ENCODE measurements at regions not wholly inside any gene's neighbourhood (a gene's known extent, or its start where the extent isn't known, plus 50 kb on each side); places are given as distances from the start of the nearest gene placed in this dataset.
"Not testable (repeated sequence)": the region's sequence is repeated elsewhere in the genome, so short reads cannot be mapped to it uniquely, and the experiment has no call there.

DNA sequence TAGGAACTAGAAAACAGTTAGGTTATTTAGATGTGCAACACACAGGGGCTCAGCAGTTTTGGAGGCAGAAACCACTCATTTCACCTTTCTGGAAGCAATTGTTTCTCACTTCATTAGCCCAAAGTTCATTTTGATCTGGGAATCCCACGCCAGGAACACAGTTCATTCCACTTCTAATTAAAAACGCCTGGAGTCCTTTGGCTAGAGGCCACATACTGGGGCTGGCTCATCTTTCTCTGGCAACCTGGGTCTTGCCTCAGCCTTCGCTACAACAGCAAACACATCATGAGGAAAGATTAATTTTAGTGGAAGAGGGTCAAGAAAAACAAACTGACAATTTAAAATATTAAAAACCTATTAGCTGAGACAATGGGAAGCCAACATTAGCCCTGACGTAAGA lies 69.7 kb downstream of the RFPL4B start:
- H3K27me3 ChIP-seq: no peaks in the 10 kb centered on the region
- peak; percentile 24 for DNase-seq
- 0 out of 2 replicates have a peak, but pooled peaks cover 3% of the 10 kb centered on the region for H3K4me1 ChIP-seq
- H3K36me3 ChIP-seq: no peaks in the 10 kb centered on the region
- H3K4me3 ChIP-seq (ENCODE audit: low read depth, low read length): no peak overlapping the region
- H3K9me3 ChIP-seq: no peaks in the 10 kb centered on the region
- TF ChIP-seq, protein P1, sequence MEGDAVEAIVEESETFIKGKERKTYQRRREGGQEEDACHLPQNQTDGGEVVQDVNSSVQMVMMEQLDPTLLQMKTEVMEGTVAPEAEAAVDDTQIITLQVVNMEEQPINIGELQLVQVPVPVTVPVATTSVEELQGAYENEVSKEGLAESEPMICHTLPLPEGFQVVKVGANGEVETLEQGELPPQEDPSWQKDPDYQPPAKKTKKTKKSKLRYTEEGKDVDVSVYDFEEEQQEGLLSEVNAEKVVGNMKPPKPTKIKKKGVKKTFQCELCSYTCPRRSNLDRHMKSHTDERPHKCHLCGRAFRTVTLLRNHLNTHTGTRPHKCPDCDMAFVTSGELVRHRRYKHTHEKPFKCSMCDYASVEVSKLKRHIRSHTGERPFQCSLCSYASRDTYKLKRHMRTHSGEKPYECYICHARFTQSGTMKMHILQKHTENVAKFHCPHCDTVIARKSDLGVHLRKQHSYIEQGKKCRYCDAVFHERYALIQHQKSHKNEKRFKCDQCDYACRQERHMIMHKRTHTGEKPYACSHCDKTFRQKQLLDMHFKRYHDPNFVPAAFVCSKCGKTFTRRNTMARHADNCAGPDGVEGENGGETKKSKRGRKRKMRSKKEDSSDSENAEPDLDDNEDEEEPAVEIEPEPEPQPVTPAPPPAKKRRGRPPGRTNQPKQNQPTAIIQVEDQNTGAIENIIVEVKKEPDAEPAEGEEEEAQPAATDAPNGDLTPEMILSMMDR (IDR thresholded peaks at IDR 0.05; ENCODE audit: low read depth, low read length): no peak

DNA sequence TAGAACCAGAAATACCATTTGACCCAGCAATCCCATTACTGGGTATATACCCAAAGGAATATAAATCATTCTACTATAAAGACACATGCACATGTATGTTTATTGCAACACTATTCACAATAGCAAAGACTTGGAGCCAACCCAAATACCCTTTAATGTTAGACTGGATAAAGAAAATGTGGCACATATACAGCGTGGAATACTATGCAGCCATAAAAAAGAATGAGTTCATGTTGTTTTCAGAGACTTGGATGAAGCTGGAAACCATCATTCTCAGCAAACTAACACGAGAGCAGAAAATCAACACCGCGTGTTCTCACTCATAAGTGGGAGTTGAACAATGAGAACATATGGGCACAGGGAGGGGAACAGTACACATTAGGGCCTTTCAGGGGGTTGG lies 79.9 kb downstream of the RFPL4B start:
- not testable (repeated sequence) for H3K9me3 ChIP-seq; H3K4me1 ChIP-seq; H3K27me3 ChIP-seq; H3K36me3 ChIP-seq; DNase-seq; H3K4me3 ChIP-seq (ENCODE audit: low read depth, low read length)

DNA sequence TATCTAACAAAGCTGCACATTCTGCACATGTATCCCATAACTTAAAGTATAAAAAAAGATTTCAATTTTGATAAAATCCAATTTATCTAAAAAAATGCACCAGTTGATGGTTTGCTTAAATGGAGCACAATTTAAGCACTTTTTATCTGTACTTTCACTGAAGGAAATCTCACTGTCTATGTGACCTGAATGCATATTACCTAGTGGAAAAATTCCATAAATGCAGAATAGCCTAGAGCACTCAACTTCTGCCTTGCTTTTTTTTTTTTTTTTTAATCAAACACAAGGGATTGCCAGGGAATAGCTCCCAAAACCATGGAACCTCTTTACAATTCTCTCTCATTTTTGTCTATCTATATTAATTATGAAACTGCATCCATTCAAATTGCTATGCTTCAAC lies 80.4 kb downstream of the RFPL4B start:
- Histone ChIP-seq H3K9me3 (no peaks in the 10 kb centered on the region), H3K36me3 (no peaks in the 10 kb centered on the region), H3K27me3 (no peaks in the 10 kb centered on the region), H3K4me1 (no peaks in the 10 kb centered on the region), H3K4me3 (ENCODE audit: low read depth, low read length) (no peak overlapping the region)
- no peak for DNase-seq
- TF ChIP-seq, protein P1 (IDR thresholded peaks at IDR 0.05; ENCODE audit: low read depth, low read length): no peak

DNA sequence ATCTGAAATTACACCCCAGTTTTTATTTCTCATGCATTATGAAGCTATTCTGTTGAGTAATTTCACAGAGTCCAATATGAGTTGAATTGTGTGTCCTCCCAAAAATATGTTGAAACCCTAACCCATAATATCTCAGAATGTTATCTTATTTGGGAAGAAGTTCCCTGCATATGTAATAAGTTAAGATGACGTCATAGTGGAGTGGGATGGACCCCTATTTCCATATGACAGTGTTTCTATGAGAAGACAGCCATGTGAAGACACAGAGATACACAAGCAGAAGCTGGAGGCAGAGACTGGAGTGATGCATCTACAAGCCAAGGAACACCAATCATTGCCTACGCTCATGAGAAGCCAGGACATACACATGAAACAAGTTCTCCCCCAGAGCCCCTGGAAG lies 81.3 kb downstream of the RFPL4B start:
- TF ChIP-seq, protein P1 (IDR thresholded peaks at IDR 0.05; ENCODE audit: low read depth, low read length): no peak
- DNase-seq: no peak
- no peaks in the 10 kb centered on the region for H3K36me3 ChIP-seq
- H3K4me1 ChIP-seq: no peaks in the 10 kb centered on the region
- H3K27me3 ChIP-seq: no peaks in the 10 kb centered on the region
- no peak overlapping the region for H3K4me3 ChIP-seq (ENCODE audit: low read depth, low read length)
- no peaks in the 10 kb centered on the region for H3K9me3 ChIP-seq

DNA sequence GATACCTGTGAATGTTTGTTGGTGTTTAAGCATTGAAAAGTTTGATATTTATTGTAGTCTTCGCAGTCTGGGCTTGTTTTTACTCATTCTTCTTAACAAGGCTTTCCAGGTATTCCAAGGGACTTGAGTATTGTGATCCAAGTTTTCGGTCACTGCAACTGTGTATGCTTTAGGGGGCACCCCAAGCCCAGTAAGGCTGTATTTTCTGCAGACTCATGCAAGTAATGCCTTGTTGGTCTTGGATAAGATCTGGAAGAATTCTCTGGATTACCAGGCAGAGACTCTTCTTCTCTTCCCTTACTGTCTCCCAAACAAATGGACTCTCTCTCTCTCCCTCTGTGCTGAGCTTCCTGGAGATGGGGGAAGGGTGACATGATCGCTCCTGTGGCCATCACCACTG lies 82.1 kb downstream of the RFPL4B start:
- peak; percentile 24 for DNase-seq
- Histone ChIP-seq H3K36me3 (no peaks in the 10 kb centered on the region), H3K27me3 (no peaks in the 10 kb centered on the region), H3K4me1 (no peaks in the 10 kb centered on the region), H3K9me3 (no peaks in the 10 kb centered on the region), H3K4me3 (ENCODE audit: low read depth, low read length) (no peak overlapping the region)
- TF ChIP-seq, protein P1 (IDR thresholded peaks at IDR 0.05; ENCODE audit: low read depth, low read length): peak; percentile 50

DNA sequence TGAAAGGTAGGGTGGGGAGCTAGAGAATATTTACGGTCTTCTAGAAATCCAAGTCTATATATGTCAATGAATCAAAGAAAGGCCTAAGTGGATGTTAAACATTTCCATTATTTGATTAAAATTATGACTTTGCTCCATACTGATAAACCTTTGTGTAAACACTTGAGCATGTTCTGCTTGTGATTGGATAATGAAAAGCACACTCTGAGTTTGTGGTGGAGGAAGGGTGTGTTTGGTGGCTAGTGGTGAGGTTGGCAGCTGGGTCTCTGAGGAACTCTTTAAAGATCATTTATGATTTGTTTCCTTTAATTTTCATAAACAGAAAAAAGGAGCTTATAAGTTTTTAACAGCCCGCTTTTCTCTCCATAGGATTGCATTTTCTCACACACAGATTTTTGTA lies 84.7 kb downstream of the RFPL4B start:
- Histone ChIP-seq H3K9me3 (no peaks in the 10 kb centered on the region), H3K36me3 (no peaks in the 10 kb centered on the region), H3K27me3 (no peaks in the 10 kb centered on the region), H3K4me1 (no peaks in the 10 kb centered on the region), H3K4me3 (ENCODE audit: low read depth, low read length) (no peak overlapping the region)
- TF ChIP-seq, protein P1 (IDR thresholded peaks at IDR 0.05; ENCODE audit: low read depth, low read length): no peak
- no peak for DNase-seq

DNA sequence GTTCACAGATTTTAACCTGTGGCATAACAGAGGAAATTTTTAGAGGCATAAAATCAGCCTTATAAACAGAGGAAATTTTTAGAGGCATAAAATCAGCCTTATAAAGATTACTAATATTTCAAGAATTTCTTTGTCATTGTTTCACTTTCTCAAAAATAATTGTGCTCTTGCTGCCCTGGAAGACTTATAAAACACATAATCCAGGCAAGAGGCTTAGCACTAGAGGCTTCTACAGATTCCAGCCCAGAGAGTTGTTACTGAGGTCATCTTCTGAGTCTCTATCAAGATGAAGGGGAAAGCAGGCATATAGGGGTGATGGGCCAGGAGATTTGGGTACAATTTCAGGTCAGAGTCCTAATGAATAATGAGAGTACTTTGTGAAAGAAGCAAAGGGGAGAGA lies 85.7 kb downstream of the RFPL4B start:
- DNase-seq: no peak
- TF ChIP-seq, protein P1 (IDR thresholded peaks at IDR 0.05; ENCODE audit: low read depth, low read length): no peak
- no peaks in the 10 kb centered on the region for H3K9me3 ChIP-seq
- no peak overlapping the region for H3K4me3 ChIP-seq (ENCODE audit: low read depth, low read length)
- H3K36me3 ChIP-seq: no peaks in the 10 kb centered on the region
- H3K27me3 ChIP-seq: no peaks in the 10 kb centered on the region
- no peaks in the 10 kb centered on the region for H3K4me1 ChIP-seq
